Hindlimb muscle (tissue), 1 donor: ENCODE measurements at regions not wholly inside any gene's neighbourhood (a gene's known extent, or its start where the extent isn't known, plus 50 kb on each side); places are given as distances from the start of the nearest gene placed in this dataset.

Source experiments
- DNase-seq: peaks from one replicate; pipeline ENCODE4 v3.0.0-alpha.2; 2013

GRCh38 chr15:69505956-69506556, 53.4 kb downstream of the RPLP1 start:
- no peak for DNase-seq

- no peak for DNase-seq
Measured at GRCh38 chr15:69508659-69509058, 56.0 kb downstream of the RPLP1 start.

DNA sequence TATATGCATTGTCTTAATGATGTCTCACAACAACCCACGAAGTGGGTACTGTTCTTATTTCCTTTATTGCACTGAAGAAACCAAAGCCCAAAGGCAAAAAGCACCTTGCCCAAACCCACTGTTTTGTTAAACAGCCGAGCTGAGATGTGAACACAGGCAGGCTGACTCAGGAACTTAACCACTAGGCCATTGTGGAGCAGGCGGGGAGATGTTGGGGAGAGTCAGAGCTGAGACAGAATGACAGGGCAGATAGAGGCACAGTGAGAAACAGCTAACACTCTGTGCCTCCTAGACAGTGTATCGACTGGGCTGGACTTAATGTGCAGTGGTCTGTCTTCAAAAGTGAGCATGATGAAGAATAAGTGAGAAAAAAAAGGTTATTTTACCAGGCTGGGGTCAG, 56.5 kb downstream of the RPLP1 start:
- no peak for DNase-seq

GRCh38 chr15:69510556-69510955, 57.9 kb downstream of the RPLP1 start:
- DNase-seq: no peak

DNA sequence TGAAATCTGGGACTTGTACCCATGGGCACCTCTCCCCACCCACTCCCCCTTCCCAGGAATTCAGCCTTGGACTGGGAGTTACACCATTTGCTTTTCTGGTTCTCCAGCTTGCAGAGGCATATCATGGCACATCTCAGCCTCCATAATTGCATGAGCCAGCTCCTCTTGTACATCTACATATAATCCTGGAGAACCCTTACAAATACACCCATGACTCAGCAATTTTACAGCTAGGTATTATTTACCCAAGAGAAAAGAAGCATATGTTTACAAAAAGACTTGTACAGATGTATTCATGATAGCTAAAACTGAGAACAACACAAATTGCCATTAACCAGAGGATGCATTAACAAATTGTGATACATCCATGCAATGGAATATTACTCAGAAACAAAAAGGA, 58.4 kb downstream of the RPLP1 start:
- no peak for DNase-seq

DNA sequence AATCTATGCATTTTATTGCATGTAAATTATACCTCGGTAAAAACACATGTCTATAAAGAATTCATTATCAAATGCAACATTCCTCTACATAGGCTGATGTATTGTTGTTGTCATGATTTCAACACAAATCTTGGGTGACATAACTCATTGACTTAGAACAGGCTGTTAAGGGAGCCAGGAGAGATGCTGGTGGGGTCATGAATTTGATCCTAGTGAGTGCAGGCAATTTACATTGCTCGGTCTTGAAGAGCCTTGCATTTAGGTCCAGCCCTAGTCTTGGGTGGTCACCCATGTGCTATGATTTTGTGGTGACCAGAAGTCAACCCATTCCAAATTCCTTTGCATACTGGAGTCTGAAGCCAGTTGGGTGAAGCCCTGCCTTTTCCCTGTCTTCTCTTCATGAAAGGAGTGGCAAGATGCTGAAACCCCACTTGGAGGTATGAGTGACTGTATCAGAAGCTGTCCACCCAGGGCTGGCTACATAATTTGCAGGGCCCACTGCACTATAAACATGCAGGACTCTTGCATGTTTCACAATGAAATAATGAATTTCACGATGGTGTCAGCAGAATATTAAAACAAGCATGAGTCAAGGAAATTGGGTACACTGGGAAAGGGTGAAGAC, 59.2 kb downstream of the RPLP1 start:
- DNase-seq: no peak

- DNase-seq: no peak
Measured at GRCh38 chr15:69513450-69513960, 60.9 kb downstream of the RPLP1 start.

- no peak for DNase-seq
Measured at GRCh38 chr15:69513986-69514385, 61.4 kb downstream of the RPLP1 start.

DNA sequence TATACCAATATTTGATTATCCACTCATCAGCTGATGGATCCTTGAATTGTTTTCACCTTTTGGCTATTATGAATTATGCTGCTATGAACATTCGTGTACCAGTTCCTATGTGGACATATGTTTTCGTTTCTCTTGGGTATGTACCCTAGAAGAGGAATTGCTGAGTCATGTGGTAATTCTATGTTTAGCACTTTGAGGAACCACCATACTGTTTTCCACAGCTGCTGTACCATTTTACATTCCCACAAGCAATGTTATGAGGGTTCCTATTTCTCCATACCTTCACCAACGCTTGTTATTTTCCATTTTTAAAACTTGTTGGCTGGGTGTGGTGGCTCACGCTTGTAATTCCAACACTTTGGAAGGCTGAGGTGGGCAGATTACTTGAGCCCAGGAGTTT, 62.9 kb downstream of the RPLP1 start:
- no peak for DNase-seq

DNA sequence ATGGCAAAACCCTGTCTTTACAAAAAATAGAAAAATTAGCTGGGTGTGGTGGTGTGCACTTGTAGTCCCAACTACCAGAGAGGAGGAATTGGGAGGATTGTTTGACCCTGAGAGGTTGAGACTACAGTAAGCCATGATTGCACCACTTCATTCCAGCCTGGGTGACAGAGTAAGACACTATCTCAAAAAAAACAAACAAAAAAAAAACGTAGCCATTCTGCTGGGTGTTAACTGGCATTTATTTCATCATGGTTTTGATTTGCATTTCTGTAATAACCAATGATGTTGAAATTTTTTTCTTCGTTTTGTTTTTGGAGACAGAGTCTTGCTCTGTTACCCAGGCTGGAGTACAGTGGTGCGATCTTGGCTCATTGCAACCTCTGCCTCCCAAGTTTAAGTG, 63.3 kb downstream of the RPLP1 start:
- no peak for DNase-seq

DNA sequence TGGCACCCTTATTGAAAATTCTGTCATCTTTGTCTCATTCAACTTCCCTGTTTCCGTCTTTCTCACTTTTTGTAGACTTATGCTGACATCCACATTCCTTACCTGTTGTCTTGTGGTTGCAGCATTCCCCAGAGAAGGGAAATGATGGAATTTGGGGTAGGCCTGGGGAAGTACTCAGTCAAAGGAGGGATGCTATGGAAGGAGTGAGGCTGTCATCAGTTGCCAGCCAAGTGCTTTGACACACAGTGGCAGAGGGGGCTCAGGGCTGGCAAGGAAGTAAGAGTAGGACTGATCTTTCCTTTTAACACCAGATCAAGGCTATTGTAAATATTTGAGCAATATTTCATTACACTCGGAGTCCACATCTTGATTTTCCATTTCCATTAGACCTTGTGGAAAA, 64.4 kb downstream of the RPLP1 start:
- no peak for DNase-seq

- DNase-seq: no peak
Measured at GRCh38 chr15:69518806-69519205, 66.2 kb downstream of the RPLP1 start.

DNA sequence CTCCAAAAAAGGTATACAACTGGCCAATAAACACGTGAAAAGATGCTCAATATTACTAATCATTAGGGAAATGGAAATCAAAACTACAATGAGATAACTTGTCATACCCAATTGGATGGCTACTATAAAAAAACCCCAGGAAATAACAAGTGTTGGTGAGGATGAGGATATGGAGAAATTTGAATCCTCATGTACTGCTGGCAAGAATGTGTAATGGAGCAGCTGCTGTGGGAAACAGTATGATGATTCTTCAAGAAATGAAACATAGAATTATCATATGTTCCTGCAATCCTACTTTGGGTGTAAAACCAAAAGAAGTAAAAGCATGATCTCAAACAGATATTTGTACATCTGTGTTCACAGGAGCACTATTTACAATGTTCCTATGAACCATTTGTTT, 67.4 kb downstream of the RPLP1 start:
- DNase-seq: no peak

GRCh38 chr15:69522361-69522760, 69.7 kb downstream of the RPLP1 start:
- no peak for DNase-seq

DNA sequence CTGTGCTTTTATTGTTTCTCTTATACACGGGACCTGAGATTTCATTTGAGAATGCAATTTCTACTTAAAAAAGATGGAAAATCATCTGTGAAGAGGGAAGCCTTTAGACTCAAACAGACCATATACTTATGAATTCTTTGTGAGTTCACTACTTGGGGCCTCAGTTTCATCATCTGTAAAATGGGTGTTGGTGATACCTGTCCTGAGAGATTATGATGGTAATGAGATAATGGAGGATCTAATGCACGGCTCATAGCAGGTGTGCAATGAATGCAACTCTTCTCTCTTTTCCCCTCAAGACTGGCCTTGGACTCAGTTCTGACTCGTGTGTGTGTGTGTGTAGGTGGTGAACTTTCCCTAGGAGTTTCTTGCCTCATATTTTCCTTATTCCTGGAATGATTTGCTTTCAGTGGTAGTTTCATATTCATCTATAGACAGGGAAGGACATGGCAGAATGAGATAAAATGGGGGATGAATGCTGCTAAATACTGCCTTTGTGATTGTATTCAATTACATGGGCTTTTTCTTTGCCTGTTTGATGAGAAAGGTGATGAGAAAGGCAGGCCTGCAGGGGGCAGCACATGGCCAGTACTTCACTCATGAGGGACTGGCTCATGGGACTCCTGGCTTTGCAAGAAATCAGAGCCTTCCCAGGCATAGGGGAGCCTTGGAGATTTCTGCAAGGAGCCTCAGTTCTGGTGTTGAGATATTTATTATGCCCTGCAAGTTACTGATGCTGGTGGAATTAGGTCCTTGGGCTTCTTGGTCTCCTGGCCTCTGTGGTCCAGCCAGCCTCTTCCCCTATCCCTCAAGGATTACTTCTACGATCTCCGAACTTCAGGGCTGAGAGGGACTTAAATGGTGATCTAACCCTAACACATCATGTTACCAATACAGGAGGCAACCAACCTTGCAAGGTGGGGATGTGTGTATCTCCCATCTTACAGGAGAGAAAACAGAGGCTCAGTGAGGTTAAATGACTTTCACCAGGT, 70.7 kb downstream of the RPLP1 start:
- DNase-seq: peak; percentile 81

- DNase-seq: no peak
Measured at GRCh38 chr15:69524296-69524695, 71.7 kb downstream of the RPLP1 start.

DNA sequence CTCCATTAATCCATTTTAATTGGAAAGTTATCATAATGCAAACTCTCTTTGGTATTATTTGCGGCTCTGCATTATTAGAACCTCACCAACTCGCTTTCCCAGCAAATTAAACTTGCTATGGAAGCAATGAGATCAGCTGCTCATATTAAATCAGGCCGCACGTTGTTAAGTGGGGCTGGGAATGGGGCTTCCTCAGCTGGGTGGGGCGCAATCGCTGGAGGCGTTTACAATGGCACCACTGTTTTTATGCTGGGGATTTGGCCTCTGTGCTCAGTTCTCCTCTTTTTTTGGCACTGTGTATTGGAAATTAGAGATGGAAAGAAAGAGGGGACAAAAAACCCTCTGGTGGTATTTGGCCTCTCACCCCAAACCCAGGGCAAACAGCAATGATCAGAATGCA, 72.2 kb downstream of the RPLP1 start:
- DNase-seq: no peak

DNA sequence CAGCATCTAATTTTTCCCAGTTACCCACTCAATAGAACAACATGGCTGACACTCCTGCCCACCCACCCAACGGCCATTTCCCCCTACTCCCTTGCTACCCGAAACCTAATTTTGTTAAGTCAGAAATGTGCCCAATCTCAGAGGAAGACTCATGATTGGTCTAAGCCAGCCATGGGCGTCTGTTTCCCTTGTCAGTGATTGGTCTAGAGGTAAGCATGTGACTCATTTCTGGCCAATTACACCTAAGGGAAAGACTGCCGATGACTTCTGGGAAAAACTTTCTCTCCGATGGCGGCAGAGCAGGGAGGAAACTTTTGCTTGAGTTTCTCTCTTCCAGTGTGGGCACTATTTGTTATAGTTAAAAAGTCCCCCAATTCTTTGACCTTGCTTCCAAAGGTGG, 72.9 kb downstream of the RPLP1 start:
- DNase-seq: no peak

- DNase-seq: no peak
Measured at GRCh38 chr15:69526081-69527061, 73.8 kb downstream of the RPLP1 start.

DNA sequence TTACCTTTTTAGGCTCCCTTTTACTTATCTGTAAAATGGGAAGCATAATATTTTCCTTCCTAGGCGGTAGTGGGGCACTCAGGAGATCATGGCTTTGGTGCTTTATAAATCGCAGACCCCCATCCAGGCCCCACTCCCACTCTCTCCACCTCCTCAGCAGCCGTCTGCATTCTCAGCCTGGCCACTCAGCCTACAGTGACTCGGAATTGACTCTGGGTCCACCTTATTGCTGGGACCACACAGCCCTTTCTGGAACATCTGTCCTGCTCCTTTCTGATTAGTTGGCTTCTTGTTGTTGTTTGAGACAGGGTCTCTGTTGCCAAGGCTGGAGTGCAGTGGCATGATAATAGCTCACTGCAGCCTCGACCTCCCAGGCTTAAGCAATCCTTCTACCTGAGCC, 76.5 kb downstream of the RPLP1 start:
- no peak for DNase-seq

DNA sequence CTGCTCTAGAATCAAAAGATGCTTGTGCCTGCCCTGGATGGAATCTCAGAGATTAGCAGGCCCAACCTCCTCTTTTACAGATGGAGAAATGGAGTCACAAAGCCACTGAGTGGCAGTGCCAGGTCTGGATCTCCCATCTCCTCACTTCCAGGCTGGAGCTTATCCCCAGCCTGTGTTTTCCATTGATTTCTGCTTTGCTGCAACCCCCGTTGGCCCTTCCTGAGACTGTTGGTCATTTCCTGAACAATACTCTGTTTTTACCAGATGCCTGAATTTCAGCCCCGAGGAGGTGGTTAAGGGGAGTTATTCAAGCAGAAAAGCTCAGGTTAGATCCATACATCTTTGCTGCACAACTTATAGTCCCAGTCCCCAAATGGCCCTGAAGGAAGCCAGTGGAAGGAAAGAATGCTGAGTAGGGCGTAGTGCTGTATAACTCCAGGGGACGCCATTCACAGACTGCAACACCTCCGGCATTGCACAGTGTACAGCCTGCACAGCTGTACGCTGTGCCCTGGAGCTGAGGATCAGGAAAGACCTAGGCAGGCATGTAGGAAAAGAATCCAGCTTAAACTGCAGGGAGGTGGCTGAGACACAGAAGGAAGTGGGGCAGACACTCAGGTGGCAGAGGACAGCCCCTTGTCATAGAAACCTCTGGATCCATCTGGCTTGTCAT, 77.5 kb downstream of the RPLP1 start:
- DNase-seq: no peak
